Fibroblast of pulmonary artery (primary cell): ENCODE measurements at regions not wholly inside any gene's neighbourhood (a gene's known extent, or its start where the extent isn't known, plus 50 kb on each side); places are given as distances from the start of the nearest gene placed in this dataset.

ENCODE experiments used
- DNase-seq: peaks from one replicate; pipeline ENCODE4 v3.0.0-alpha.2; 2010; ENCODE audit warnings: low read depth
- H3K4me3 ChIP-seq: replicated peaks from 2 replicates; pipeline ENCODE4 v1.5.1; 2011; ENCODE audit warnings: low read depth, mild to moderate bottlenecking, control low read depth, low read length, moderate library complexity
- CTCF ChIP-seq: IDR thresholded peaks from 2 replicates; pipeline ENCODE4 v1.5.1; 2011; ENCODE audit warnings: mild to moderate bottlenecking, control low read depth, low read length, inconsistent platforms; ENCODE audit errors: missing control alignments

GRCh38 chr12:75656648-75657047 is 145.2 kb upstream of the KRR1 start:
- peak; percentile 89 for DNase-seq
- no peak overlapping the region for H3K4me3 ChIP-seq
- no peak for TF ChIP-seq CTCF

GRCh38 chr12:75656210-75656609 is 144.8 kb upstream of the KRR1 start:
- H3K4me3 ChIP-seq: no peak overlapping the region
- DNase-seq: no peak
- no peak for TF ChIP-seq CTCF

- no peak for TF ChIP-seq CTCF
- DNase-seq: no peak
Measured at GRCh38 chr12:75655315-75655806, 144.0 kb upstream of the KRR1 start.

GRCh38 chr12:75651342-75651695 is 139.9 kb upstream of the KRR1 start:
- TF ChIP-seq CTCF: no peak
- H3K4me3 ChIP-seq: no peak overlapping the region
- no peak for DNase-seq

More at GRCh38 chr12:75655315-75655806, 144.0 kb upstream of the KRR1 start:
- H3K4me3 ChIP-seq: no peak overlapping the region

- DNase-seq: peak; percentile 59
Measured at GRCh38 chr12:75650595-75651341, 139.4 kb upstream of the KRR1 start.

GRCh38 chr12:75650100-75650499 is 138.7 kb upstream of the KRR1 start:
- no peak for TF ChIP-seq CTCF
- no peak overlapping the region for H3K4me3 ChIP-seq
- DNase-seq: no peak

More at GRCh38 chr12:75650595-75651341, 139.4 kb upstream of the KRR1 start:
- no peak for TF ChIP-seq CTCF
- H3K4me3 ChIP-seq: no peak overlapping the region

- DNase-seq: no peak
- H3K4me3 ChIP-seq: no peak overlapping the region
- TF ChIP-seq CTCF: no peak
Measured at GRCh38 chr12:75648856-75649255, 137.4 kb upstream of the KRR1 start.
